Muscle of arm (tissue), 1 donor: ENCODE measurements at regions not wholly inside any gene's neighbourhood (a gene's known extent, or its start where the extent isn't known, plus 50 kb on each side); places are given as distances from the start of the nearest gene placed in this dataset.
"Not testable (repeated sequence)": the region's sequence is repeated elsewhere in the genome, so short reads cannot be mapped to it uniquely, and the experiment has no call there.

Experiments
- DNase-seq: peaks from one replicate; pipeline ENCODE4 v3.0.0-alpha.2; 2013

DNA sequence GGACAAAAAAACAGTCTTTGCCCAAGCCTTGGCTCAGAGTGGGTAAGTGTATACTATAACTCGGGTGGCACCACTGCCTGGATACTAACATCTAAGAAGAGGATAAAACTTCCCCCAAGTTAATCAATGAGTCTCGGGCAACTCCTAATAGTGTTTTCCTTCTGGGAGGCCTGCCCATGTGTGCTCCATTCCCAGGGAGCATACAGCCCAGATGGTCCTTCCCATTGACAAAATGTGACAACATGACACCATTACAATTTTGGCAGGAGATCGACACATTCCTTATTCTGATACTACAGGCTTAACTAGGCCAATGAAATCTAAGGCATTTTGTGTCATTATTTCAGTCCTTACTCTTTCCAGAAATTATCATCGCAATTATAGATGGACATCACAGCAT lies 52.7 kb upstream of the CRIM1 start:
- DNase-seq: no peak

DNA sequence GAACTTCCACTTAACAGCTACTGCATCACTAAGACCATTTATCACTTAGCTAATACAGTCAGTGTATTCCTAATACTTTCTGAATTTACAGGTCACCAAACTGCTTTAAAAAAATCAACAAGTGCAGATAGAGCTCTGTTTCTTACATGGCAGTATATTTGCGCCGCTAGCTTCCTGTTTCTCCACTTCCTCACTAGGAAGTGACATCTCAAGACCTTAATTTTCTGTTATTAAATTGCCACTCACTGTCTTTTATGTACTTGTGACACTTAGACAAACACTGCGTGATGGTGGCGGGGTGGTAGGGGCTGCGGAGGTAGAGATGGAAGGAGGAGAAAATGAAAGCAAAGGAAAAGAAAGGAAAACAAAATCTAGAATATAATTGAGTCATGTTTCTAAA lies 53.7 kb upstream of the CRIM1 start:
- no peak for DNase-seq

DNA sequence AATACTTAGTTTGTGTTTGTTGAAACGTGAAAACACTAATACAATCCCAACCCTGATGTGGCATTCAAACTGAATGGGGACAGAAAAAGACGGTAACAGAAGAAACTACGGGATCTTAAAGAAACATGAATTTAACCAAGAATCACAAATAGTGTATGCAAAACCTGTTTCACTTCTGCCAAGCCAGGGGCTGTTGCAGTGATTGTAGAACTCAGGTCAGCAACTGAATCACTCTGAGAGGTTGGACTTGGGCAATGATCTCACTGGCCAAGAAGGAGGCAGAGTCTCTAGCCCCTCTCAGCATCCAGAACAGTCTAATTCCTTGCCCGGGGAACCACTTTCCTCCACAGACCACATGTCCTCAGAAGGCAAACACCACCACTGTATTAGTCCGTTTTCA lies 54.9 kb upstream of the CRIM1 start:
- DNase-seq: no peak

DNA sequence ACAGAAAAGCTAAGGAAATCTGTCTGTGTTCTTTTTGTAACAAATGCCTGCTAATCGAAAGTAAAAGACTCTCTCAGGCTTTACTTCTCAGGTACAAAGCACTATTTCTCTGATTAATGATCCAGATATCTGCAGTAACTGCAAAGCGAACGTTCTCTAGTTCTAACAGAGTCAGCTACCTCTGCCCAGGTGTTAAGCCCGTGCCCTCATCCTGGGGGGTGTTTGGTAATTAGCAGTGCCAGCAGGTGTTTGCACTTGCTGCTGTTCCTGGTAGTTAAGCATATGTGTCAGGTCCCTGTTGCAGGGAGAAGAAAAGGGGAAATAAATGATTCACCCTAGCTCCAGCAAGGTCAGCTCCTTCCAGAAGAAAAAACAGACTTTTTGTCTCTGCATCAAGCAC lies 58.8 kb upstream of the CRIM1 start:
- DNase-seq: no peak

DNA sequence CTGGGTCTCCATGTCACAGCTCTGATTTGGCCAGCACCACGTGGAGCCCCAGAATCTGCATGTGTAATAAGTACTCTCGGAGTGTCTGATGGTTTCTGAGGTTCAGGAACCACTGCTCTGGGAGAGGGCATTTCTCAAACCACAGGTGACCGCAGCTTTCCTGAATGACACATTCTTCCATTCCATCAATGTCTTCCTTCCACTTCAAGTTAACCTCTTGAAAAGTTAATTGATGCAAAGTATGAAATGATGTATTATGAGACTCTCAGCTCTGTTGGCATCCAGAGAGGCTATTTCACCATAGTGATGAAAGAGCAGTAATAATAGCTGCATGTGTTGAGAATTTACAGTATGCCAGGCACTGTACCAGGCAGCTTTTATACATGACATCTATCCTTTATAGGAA lies 61.3 kb upstream of the CRIM1 start:
- DNase-seq: no peak

DNA sequence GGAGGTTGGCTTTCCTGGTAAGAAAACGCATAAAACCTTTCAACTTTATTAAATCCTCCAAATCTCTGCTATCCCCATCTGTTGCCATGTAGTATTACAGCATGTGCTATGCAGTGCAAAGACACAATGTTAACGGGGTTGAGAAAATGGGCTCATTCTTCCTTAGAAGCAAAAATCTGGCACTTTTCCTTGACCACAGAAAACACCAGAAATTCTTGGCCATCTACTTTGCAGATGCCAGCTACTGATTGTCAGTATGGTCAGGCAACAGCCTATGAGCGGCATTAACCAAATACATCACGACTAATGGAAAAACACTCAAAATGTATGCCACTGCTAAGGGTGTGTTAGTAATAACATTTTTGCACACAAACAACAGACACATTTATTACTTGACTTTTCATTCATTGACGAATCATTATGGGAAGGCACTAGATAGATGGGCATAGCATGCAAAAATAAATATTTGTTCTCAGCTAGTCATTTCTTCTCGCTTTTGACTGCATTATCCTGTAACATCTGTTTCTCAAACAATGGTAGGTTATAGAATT lies 65.2 kb upstream of the CRIM1 start:
- no peak for DNase-seq

DNA sequence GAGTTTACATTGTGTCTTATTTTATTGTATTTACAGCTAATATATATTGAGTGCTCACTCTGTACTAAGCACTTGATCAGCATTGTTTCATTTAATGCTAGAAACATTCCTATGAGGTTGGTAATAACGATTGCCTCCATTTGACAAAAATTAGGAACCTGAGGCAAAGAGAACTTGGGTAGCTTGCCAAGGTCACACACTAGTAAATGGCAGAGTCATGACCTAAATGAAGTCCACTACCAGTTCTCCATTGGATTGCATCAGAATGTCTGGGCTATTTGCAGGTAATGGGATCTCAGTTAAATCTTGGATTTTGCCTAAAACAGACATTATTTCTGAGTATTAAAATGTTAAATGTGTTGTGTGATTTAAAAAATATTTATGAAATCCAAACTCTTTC lies 65.8 kb upstream of the CRIM1 start:
- DNase-seq: no peak

DNA sequence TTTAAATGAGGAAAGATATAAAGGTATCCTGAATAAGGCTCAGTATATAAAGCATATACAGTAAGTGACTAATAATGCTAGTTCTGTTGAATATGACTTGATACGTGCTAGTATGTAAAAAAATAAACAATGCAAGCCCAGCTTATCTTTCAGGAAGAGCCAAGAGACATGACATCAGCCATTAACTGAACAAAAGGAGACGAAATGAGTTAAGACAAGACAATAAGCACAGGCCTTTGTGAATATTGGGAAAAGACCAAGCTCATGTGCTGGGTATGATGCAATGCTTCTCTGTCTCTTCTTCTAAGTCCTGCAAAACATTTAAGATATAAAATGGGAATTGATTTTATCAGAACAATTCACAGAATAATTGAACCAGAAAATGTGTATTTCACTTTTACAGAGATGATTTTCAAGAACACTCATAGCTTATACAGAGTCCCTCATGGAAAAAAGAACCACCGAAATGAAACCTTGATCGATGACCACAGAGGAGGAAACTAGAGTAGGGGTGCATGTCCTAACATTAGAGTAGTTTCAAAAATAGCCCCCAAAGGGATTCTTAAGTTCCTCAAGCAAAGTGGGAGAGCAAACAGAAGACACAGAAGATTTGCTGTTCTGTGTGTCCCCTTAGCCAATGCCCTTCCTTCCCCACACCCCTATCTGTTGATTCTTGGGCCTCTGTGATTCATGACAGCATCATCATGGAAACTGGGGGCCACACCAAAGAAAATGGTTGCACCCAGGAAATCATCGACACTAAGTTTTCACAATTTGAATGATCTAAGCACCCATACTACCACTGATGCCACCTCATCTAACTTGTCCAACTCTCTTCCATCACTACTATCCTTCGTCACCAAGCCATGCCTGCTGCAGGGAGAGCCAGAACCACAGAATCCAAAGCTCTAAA lies 68.0 kb upstream of the CRIM1 start:
- DNase-seq: no peak

DNA sequence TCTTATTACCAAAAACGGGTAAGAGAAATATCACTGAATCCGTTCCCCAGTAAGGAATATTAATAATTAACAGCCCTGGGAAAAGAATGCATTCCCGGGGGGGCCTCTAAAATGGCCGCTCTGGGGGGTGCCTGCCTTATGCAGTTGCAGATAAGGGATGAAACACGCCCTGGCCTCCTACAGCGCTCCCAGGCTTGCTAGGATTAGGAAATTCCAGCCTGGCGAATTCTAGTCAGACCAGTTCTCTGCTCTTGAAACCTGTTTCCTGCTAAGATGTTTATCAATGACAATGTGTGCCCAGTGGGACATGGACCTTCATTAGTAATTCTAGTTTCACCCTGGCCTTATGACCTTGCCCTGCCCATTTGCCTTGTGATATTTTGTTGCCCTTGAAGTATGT lies 76.1 kb upstream of the CRIM1 start:
- DNase-seq: not testable (repeated sequence)

DNA sequence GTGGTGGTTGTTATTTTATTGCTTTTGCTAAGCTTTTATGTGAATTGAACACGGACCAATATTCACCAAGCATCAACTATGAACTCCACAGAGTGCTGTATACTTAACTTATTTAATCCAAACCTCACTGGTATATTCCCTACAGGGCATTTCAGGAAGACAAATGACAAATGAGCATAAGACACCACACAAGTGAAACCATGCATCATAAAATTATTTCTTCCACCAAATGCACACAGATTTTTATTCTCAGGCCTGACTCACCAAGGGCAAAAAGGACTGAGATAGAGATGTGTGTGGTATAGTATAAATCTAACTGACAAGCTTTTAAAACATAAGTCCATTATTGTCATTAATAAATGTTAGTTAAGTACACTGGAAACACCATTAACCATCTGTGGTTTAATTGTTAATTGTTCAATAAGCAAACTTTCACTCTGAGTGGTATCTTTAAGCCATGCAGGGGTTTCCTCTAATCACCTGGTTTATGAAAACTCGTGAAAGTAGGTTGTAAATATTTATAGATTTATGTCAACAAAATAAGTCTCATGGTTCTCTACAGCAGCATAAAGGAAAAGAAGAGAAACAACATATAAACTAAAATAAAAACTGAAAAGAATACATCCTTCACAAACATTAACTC lies 77.6 kb upstream of the CRIM1 start:
- no peak for DNase-seq

DNA sequence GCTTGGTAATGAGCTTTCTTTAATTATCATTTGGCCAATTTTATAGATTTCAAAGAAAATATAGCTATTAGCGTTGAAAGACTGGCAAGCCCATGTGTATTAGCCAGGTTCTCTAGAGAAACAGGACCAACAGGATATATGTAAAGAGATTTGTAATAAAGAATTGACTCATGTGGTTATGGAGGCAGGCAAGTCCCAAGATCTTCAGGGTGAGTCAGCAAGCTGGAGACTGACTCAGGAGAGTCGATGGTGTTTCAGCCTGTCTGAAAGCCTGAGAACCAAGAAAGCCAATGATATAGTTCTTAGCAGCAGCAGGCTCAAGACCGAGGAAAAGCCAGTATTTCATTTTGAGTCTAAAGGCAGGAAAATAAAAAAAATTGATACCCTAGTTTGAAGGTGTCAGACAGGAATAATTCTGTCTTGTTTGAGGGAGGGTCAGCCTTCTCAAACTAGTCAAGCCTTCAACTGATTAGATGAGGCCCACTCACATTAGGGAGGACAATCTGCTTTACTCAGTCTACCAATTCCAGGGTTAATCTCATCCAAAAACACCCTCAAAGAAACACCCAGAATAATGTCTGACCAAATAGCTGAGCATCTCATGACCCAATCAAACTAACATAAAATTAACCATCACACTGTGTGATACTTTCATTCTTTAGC lies 78.3 kb upstream of the CRIM1 start:
- no peak for DNase-seq

DNA sequence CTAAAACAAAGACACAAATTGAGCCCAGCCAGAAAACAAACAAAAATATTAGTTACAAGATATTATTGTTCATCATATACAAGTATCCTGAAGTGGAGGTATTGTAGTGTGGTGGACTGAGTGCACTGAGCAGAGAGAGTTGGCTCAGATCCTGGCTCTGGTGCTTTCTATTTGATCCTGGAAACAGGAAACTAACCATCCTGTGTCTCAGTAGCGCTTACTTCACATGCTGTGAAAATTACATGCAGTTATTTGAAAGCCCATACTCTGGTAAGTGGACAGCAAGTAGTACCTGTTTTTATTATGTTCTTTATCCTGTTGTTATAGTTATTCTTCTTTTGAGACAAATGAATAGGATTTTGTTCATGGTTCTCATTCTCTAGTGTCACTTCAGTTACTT lies 84.3 kb upstream of the CRIM1 start:
- no peak for DNase-seq

DNA sequence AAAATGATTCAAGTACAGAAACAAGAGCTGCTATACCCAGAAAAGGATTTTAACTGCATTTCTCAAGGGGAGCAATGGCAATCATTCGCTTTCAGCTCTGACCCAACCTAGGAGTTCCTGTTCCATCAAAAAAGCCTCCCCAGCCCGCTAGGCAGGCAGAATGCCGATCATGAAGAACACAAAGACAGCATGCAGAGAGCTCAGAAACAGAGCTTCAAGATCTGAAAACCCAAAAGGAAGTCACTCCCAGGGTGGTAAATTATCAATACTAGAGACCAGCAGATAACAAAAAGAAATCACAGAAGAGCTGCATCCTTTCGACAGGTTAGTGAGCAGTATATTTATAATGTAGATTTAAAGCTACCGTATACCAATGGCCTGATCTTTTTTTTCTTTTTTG lies 84.8 kb upstream of the CRIM1 start:
- DNase-seq: no peak

DNA sequence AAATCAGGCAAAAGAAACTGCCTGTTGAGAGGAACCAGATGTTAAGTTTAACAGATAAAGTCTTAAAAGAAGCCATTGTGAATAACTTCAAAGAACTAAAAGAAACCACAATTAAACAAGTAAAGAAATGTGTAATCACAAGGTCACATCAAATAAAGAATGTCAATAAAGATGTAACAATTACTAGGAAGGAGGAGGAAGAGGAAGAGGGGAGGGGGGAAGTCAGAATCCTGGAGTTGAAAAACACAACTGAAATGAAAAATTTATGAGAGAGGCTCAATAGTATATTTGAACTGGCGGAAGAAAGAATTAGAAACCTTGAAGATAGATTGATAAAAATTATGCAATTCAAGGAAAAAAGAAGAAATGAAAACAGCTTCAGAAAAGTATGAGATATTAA lies 88.4 kb upstream of the CRIM1 start:
- no peak for DNase-seq

DNA sequence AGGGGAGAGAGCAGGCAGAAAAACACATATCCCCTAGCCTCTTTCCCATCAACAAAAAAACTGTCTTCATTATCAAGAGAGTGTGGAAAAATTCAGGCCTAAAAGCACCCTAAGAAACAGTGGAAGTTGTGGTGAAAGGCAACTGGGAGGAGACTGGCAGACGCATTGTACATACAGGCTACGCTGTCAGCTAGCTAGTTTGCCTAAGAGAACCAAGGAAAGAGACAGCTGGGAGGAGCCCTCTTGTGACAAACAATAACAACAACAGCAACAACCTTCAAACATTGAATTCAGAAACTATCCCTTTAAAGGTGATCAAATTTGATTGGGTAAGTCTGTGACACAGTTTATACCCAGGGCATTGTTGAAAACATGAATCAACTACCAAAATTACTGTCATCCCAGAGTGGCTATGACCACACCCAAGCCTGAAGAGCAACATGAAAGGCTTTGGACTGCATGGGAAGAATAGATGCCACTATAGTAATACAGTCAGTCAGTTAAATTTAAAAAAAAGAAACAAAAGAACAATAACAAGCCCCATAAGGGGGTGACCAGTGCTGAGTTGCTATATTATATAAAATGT lies 88.9 kb upstream of the CRIM1 start:
- DNase-seq: no peak

DNA sequence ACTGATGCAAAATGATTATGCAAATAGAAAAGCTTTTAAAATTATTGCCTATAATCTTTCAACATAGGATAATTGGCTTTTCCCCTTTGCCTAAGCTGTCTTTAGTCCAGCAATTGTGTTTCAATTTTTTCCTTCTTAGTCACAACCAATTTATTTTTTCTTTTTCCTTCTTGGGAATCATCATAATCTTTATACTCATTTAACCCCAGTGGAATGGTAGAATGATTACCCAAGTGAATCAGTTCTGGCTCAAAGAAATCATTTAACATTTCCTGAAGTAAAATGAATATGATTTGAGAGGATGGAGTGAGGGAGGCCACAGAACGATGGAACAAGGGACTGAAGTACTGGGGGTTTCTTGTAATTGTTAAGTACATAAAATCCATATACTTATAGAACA lies 93.0 kb upstream of the CRIM1 start:
- DNase-seq: no peak

DNA sequence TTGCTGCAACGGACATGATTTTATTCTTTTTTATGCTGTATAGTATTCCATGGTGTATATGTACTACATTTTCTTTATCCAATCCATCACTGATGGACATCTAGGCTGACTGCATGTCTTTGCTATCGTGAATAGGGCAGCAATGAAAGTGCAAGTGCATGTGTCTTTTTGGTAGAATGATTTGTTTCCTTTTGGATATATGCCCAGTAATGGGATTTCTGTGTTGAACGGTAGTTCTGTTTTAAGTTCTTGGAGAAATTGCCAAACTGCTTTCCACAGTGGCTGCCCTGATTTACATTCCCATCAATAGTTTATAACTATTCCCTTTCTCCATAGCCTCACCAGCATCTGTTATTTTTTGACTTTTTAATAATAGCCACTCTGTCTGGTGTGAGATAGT lies 99.7 kb upstream of the CRIM1 start:
- DNase-seq: no peak

DNA sequence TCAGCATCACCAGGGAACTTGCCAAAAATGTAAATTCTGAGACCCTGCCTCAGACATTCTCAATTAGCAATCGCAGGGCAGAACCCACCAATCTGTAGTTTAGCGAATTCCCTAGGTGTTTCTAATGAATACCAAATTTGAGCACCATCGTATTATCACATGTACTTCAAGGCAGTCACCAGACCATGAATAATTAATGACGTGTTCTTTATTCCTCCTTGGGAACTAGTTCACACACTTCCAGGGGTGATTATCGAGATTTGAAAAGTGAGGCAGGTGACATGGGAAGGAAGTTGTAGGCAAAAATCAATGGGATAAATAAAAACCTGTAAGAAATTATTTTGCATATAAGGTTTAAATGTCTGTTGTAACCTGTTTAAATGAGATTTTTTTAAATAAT lies 102.5 kb upstream of the CRIM1 start:
- DNase-seq: no peak

DNA sequence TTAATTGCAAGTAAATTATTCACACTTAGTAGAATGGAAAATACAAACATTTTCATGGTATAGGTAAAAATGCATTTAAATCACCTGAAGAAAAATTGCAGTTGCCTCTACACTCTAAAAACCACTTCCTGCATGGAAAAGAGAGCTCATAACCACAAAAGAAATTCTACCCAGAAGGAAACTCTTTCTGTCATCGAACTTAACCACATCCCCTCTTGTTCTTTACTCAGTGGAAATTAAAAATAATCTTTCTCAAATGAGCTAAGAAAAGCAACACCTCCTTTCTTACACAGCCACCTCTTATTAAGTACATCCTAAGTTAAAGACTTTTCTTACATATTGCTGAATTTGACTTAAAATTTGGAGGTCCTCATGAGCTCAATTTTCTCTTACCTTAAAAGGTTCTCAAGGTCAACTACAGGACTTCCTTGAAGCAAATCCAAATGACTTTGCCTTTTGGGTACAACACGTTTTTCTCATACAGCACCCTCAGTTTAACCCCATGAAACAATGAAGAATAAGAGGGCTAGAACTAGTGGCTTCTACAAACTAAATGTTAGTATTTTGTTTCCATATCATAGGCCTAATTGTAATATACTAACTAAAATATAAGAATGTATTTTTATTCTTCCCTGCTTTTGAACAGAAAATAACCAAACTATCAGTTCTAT lies 109.1 kb upstream of the CRIM1 start:
- DNase-seq: no peak

DNA sequence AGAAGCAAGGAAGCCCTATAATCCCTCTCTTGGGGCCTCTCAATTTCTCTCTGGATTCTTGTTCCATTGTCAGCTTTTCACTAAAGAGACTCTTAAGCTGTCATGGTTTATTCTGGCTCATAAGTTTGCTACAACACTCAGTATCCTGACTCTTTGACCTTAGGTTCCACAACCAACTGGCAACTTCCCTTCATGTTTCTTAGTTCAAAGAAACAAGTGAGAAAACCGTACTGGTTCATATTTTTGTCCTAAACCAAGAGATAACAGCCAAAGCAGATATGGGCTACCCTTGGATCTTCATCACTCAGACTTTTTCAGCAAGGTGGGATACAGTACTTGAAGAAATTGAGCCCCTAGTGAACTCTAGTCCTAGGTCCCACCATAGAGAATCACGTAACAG lies 109.9 kb upstream of the CRIM1 start:
- no peak for DNase-seq

DNA sequence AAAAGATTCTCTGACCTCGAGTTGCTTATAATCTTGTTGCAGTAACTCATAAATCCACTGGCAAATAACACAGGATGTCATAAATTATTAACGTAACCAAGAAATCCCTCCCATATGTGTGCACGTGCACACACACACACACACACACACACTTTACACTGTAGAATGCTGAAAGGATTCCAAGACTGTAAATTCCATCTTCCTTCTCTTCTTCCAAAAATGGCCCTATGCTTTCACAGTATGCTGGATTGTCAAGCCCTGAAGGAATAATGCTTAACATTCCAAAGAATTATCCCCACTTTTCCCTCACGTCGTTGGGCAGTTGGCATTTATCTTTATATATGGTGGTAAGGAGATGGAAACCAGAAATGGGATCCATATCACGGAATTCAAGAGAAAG lies 117.5 kb upstream of the CRIM1 start:
- DNase-seq: no peak

DNA sequence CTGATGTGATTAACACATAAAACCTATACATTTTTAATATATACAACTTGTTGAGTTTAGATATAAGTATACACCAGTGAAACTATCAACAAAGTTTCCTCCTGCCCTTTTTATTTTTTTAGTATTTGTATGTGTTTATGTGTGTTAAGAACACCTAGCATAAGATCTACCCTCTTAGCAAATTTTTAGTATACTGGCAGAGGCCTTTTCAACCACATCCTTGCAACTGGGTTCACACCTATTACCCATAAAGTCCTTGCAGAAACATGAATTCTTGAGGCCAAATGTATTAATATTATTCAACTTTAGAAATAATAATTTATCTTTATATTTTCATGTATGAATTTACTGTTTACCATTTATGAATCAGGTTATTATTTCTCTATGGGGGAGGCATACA lies 119.7 kb upstream of the CRIM1 start:
- no peak for DNase-seq
